Kidney (tissue), 13 donors: ENCODE measurements at regions not wholly inside any gene's neighbourhood (a gene's known extent, or its start where the extent isn't known, plus 50 kb on each side); places are given as distances from the start of the nearest gene placed in this dataset.

Source experiments
- DNase-seq, 5 donors: peaks; one replicate each; pipeline ENCODE4 v3.0.0-alpha.2; 2013 to 2020
- FAIRE-seq: peaks from 2 replicates; lab custom pipeline; 2012; peaks lifted over from hg19 to GRCh38; lab: Jason Lieb, UNC
- H3K27ac ChIP-seq, 2 donors: one replicate each; pipeline ENCODE4 v1.7.0; 2013; ENCODE audit warnings: low read depth in 2 of 2, low read length in 2 of 2, inconsistent platforms in 1 of 2
- H3K27me3 ChIP-seq: one replicate; pipeline ENCODE4 v1.7.1; 2013; ENCODE audit warnings: low read length, inconsistent platforms; ENCODE audit not compliant: control insufficient read depth, insufficient read depth
- H3K36me3 ChIP-seq, 3 donors: one replicate each; pipeline versions ENCODE4 v1.7.0 to v1.7.1; 2013; ENCODE audit warnings: low read length in 3 of 3, control low read depth in 1 of 3, inconsistent platforms in 1 of 3; ENCODE audit not compliant: insufficient read depth in 3 of 3, control insufficient read depth in 2 of 3
- H3K4me1 ChIP-seq, 3 donors: one replicate each; pipeline versions ENCODE4 v1.7.0 to v1.7.1; 2013; ENCODE audit warnings: low read length in 3 of 3, inconsistent platforms in 1 of 3, low read depth in 1 of 3; ENCODE audit not compliant: control insufficient read depth in 2 of 3, insufficient read depth in 2 of 3
- H3K4me3 ChIP-seq, 3 donors: one replicate each; pipeline versions ENCODE4 v1.7.0 to v1.8.1; 2013; ENCODE audit warnings: low read length in 3 of 3, control low read depth in 1 of 3, inconsistent platforms in 1 of 3
- H3K9ac ChIP-seq, 3 donors: one replicate each; pipeline versions ENCODE4 v1.7.0 to v1.7.1; 2013; ENCODE audit warnings: low read length in 3 of 3, control low read depth in 1 of 3, inconsistent platforms in 1 of 3
- H3K9me3 ChIP-seq, 3 donors: one replicate each; pipeline versions ENCODE4 v1.7.0 to v1.7.1; 2013; ENCODE audit warnings: low read length in 3 of 3, control low read depth in 1 of 3, inconsistent platforms in 1 of 3; ENCODE audit not compliant: control insufficient read depth in 2 of 3, insufficient read depth in 1 of 3
- CTCF ChIP-seq: IDR thresholded peaks from 3 replicates; pipeline ENCODE4 v1.5.1; 2012; ENCODE audit warnings: mild to moderate bottlenecking, moderate library complexity, borderline replicate concordance; ENCODE audit not compliant: insufficient read depth; ENCODE audit errors: extremely low read depth
- intact Hi-C: fragments of 100-400 bp; cut with DNase I; formaldehyde crosslinking; loops from one replicate; pipeline ENCODE4 v1.11.1; 2022
- donor health status: control.
- donor health status: control.
- donor health status: control.
- donor health status: control.
- donor health status: control.
- donor health status: DM: yes; HTN: yes; CAD: no.
- donor health status: Normal renal cell carcinoma (clear cell type).

GRCh38 chr20:4507288-4507719 lies 179.0 kb upstream of the PRNP start:
- Histone ChIP-seq H3K4me3 (no peak overlapping the region), H3K27ac (no peak overlapping the region), H3K9me3 (peaks cover 0 to 3% (median 1%) of the 10 kb centered on the region in 3 donors), H3K9ac (no peak overlapping the region), H3K4me1 (no peaks in the 10 kb centered on the region), H3K36me3 (no peaks in the 10 kb centered on the region), H3K27me3 (no peaks in the 10 kb centered on the region)
- FAIRE-seq (no peak), DNase-seq (peak in 2 of 5 donors; percentile 15 to 36)
- intact Hi-C loops: no loop called here
- TF ChIP-seq CTCF: no peak

GRCh38 chr20:4504814-4505213 lies 181.4 kb upstream of the PRNP start:
- Histone ChIP-seq H3K27me3 (no peaks in the 10 kb centered on the region), H3K4me3 (no peak overlapping the region), H3K4me1 (no peaks in the 10 kb centered on the region), H3K9ac (no peak overlapping the region), H3K36me3 (no peaks in the 10 kb centered on the region), H3K9me3 (peaks cover 0 to 11% (median 3%) of the 10 kb centered on the region in 3 donors), H3K27ac (no peak overlapping the region)
- no peak for TF ChIP-seq CTCF
- DNase-seq (no peak), FAIRE-seq (no peak)
- intact Hi-C loops: no loop called here

GRCh38 chr20:4502756-4503155 lies 183.5 kb upstream of the PRNP start:
- Histone ChIP-seq H3K9me3 (peaks cover 0 to 11% (median 0%) of the 10 kb centered on the region in 3 donors), H3K4me1 (no peaks in the 10 kb centered on the region), H3K9ac (no peak overlapping the region), H3K4me3 (no peak overlapping the region), H3K36me3 (no peaks in the 10 kb centered on the region), H3K27ac (no peak overlapping the region), H3K27me3 (no peaks in the 10 kb centered on the region)
- intact Hi-C loops: no loop called here
- no peak for TF ChIP-seq CTCF
- DNase-seq (no peak), FAIRE-seq (no peak)

GRCh38 chr20:4493386-4493785 lies 192.9 kb upstream of the PRNP start:
- Histone ChIP-seq H3K4me3 (no peak overlapping the region), H3K36me3 (no peaks in the 10 kb centered on the region), H3K9ac (no peak overlapping the region), H3K27ac (no peak overlapping the region), H3K27me3 (no peaks in the 10 kb centered on the region), H3K9me3 (no peaks in the 10 kb centered on the region), H3K4me1 (no peaks in the 10 kb centered on the region)
- FAIRE-seq (no peak), DNase-seq (no peak)
- TF ChIP-seq CTCF: no peak
- intact Hi-C loops: no loop called here
